Endodermal cell (in vitro differentiated cells): ENCODE measurements at regions not wholly inside any gene's neighbourhood (a gene's known extent, or its start where the extent isn't known, plus 50 kb on each side); places are given as distances from the start of the nearest gene placed in this dataset.
"Not testable (repeated sequence)": the region's sequence is repeated elsewhere in the genome, so short reads cannot be mapped to it uniquely, and the experiment has no call there.

Experiments
- DNase-seq: peaks from one replicate; pipeline ENCODE4 v3.0.0-alpha.2; 2017
- H3K27ac ChIP-seq: 2 replicates; pipeline ENCODE4 v1.5.1; 2013; ENCODE audit warnings: mild to moderate bottlenecking, low read depth, low read length, moderate library complexity
- H3K27me3 ChIP-seq: 2 replicates; pipeline ENCODE4 v1.6.1; 2013; ENCODE audit warnings: mild to moderate bottlenecking, low read length, moderate library complexity; ENCODE audit not compliant: insufficient read depth, control insufficient read depth, poor library complexity, severe bottlenecking
- H3K36me3 ChIP-seq: 2 replicates; pipeline ENCODE4 v1.7.0; 2013; ENCODE audit warnings: mild to moderate bottlenecking, low read length, moderate library complexity; ENCODE audit not compliant: control insufficient read depth, insufficient read depth
- H3K4me1 ChIP-seq: one replicate; pipeline ENCODE4 v1.7.0; 2013; ENCODE audit warnings: low read length; ENCODE audit not compliant: control insufficient read depth, insufficient read depth
- H3K4me3 ChIP-seq: 2 replicates; pipeline ENCODE4 v1.5.1; 2013; ENCODE audit warnings: mild to moderate bottlenecking, low read length, moderate library complexity
- H3K9ac ChIP-seq: 2 replicates; pipeline ENCODE4 v1.6.1; 2013; ENCODE audit warnings: mild to moderate bottlenecking, low read length, moderate library complexity; ENCODE audit not compliant: poor library complexity, severe bottlenecking; ENCODE audit errors: extremely low read depth
- H3K9me3 ChIP-seq: 2 replicates; pipeline ENCODE4 v1.6.1; 2013; ENCODE audit warnings: mild to moderate bottlenecking, low read length, moderate library complexity; ENCODE audit not compliant: control insufficient read depth
- H3K27ac Mint-ChIP-seq: 2 replicates; pipeline ENCODE4 v1.8.0; 2020; ENCODE audit warnings: mixed read lengths
- H3K27me3 Mint-ChIP-seq: 2 replicates; pipeline ENCODE4 v1.8.0; 2021; ENCODE audit warnings: mild to moderate bottlenecking, mixed read lengths; ENCODE audit not compliant: insufficient read depth
- H3K36me3 Mint-ChIP-seq: 2 replicates; pipeline ENCODE4 v1.8.0; 2020; ENCODE audit warnings: low read depth, mixed read lengths
- H3K4me1 Mint-ChIP-seq: 2 replicates; pipeline ENCODE4 v1.8.0; 2020; ENCODE audit warnings: mixed read lengths
- H3K4me3 Mint-ChIP-seq: 2 replicates; pipeline ENCODE4 v1.8.0; 2020; ENCODE audit warnings: mild to moderate bottlenecking, moderate library complexity, mixed read lengths
- H3K9me3 Mint-ChIP-seq: 2 replicates; pipeline ENCODE4 v1.8.0; 2020; ENCODE audit warnings: mild to moderate bottlenecking, mixed read lengths
- CTCF ChIP-seq: fragments of 200-600 bp; sonication (generic); conservative IDR thresholded peaks from 2 replicates; pipeline ENCODE4 v1.5.0; 2021; ENCODE audit warnings: antibody characterized with exemption, mild to moderate bottlenecking
- WGBS, 2 experiments: methylation state at CpG; one replicate each; pipeline versions ENCODE4 v1.1.5 to v1.1.7; 2013; ENCODE audit warnings: missing lambda C conversion rate in 2 of 2, mixed read lengths in 1 of 2; ENCODE audit not compliant: insufficient coverage in 1 of 2, insufficient read length in 1 of 2; 5-methylcytosine and 5-hydroxymethylcytosine counted together

- H3K27ac Mint-ChIP-seq, result no peak overlapping the region
- H3K9me3 Mint-ChIP-seq, result no peaks in the 10 kb centered on the region
- H3K9ac ChIP-seq, result no peak overlapping the region
Observed at GRCh38 chr21:16455978-16456377, 726.2 kb downstream of the USP25 start.

GRCh38 chr21:16457498-16457897 lies 727.7 kb downstream of the USP25 start:
- no peak for TF ChIP-seq CTCF
- Mint-ChIP-seq H3K27ac (no peak overlapping the region), H3K36me3 (no peaks in the 10 kb centered on the region), H3K4me1 (no peaks in the 10 kb centered on the region), H3K9me3 (no peaks in the 10 kb centered on the region), H3K4me3 (no peak overlapping the region), H3K27me3 (no peaks in the 10 kb centered on the region)
- H3K4me1 ChIP-seq, result no peaks in the 10 kb centered on the region
- H3K4me3 ChIP-seq, result no peak overlapping the region
- no peaks in the 10 kb centered on the region for H3K36me3 ChIP-seq
- DNase-seq, result no peak
- 94 to 96% methylated on average over 4 to 5 of the region's 5 CpGs for WGBS, 2 experiments
- no peak overlapping the region for H3K9ac ChIP-seq
- no peaks in the 10 kb centered on the region for H3K27me3 ChIP-seq
- H3K9me3 ChIP-seq, result no peaks in the 10 kb centered on the region
- peak overlapping the region; percentile 12 for H3K27ac ChIP-seq

More at GRCh38 chr21:16455978-16456377, 726.2 kb downstream of the USP25 start:
- no peaks in the 10 kb centered on the region for H3K36me3 ChIP-seq
- H3K4me1 Mint-ChIP-seq, result no peaks in the 10 kb centered on the region
- H3K4me1 ChIP-seq, result no peaks in the 10 kb centered on the region
- no peaks in the 10 kb centered on the region for H3K36me3 Mint-ChIP-seq
- DNase-seq, result no peak
- peak overlapping the region; percentile 99 for H3K27ac ChIP-seq
- TF ChIP-seq CTCF, result no peak
- no peaks in the 10 kb centered on the region for H3K9me3 ChIP-seq
- 88 to 100% methylated on average over 1 to 5 of the region's 5 CpGs for WGBS, 2 experiments
- H3K4me3 Mint-ChIP-seq, result no peak overlapping the region
- no peaks in the 10 kb centered on the region for H3K27me3 Mint-ChIP-seq
- H3K4me3 ChIP-seq, result no peak overlapping the region
- H3K27me3 ChIP-seq, result no peaks in the 10 kb centered on the region

DNA sequence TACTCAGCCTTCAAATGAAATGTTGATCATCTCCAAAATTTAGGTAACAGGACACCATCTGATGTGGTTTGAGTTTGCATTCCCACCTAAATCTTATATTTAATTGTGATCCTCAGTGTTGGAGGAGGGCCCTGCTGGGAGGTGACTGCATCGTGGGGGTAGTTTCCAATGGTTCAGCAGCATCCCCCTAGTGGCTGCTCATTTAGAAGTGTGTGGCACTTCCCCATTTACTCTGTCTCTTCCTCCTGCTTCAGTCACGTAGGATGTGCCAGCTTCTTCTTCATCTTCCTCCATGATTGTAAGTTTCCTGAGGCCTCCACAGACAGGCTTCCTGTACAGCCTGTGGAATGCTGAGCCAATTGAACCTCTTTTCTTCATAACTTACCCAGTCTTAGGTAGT lies 731.2 kb downstream of the USP25 start:
- H3K36me3 Mint-ChIP-seq, result peaks cover 4% of the 10 kb centered on the region
- peaks cover 22% of the 10 kb centered on the region for H3K9me3 Mint-ChIP-seq
- Histone ChIP-seq H3K27me3 (no peaks in the 10 kb centered on the region), H3K9me3 (peaks cover 11% of the 10 kb centered on the region), H3K9ac (no peak overlapping the region), H3K36me3 (no peaks in the 10 kb centered on the region), H3K27ac (no peak overlapping the region), H3K4me3 (no peak overlapping the region), H3K4me1 (no peaks in the 10 kb centered on the region)
- H3K27me3 Mint-ChIP-seq, result no peaks in the 10 kb centered on the region
- TF ChIP-seq CTCF, result peak; percentile 69
- H3K4me1 Mint-ChIP-seq, result no peaks in the 10 kb centered on the region
- DNase-seq, result peak; percentile 46
- H3K27ac Mint-ChIP-seq, result no peak overlapping the region
- H3K4me3 Mint-ChIP-seq, result no peak overlapping the region
- 82 to 100% methylated on average over 1 to 2 of the region's 2 CpGs for WGBS, 2 experiments

- peaks cover 11% of the 10 kb centered on the region for H3K9me3 ChIP-seq
- H3K27me3 Mint-ChIP-seq, H3K4me1 ChIP-seq, H3K27ac Mint-ChIP-seq, H3K27me3 ChIP-seq, H3K9ac ChIP-seq, H3K27ac ChIP-seq, H3K36me3 ChIP-seq, H3K4me3 ChIP-seq, H3K36me3 Mint-ChIP-seq, DNase-seq, H3K4me1 Mint-ChIP-seq, H3K4me3 Mint-ChIP-seq: not testable (repeated sequence)
- H3K9me3 Mint-ChIP-seq, result peaks cover 22% of the 10 kb centered on the region
- 96 to 100% methylated on average over 1 to 3 of the region's 3 CpGs for WGBS, 2 experiments
Observed at GRCh38 chr21:16464211-16464889, 734.6 kb downstream of the USP25 start.
